Kidney (tissue), 13 donors: ENCODE measurements at regions not wholly inside any gene's neighbourhood (a gene's known extent, or its start where the extent isn't known, plus 50 kb on each side); places are given as distances from the start of the nearest gene placed in this dataset.

Experiments used
- DNase-seq, 5 donors: peaks; one replicate each; pipeline ENCODE4 v3.0.0-alpha.2; 2013 to 2020
- FAIRE-seq: peaks from 2 replicates; lab custom pipeline; 2012; peaks lifted over from hg19 to GRCh38; lab: Jason Lieb, UNC
- H3K27ac ChIP-seq, 2 donors: one replicate each; pipeline ENCODE4 v1.7.0; 2013; ENCODE audit warnings: low read depth in 2 of 2, low read length in 2 of 2, inconsistent platforms in 1 of 2
- H3K27me3 ChIP-seq: one replicate; pipeline ENCODE4 v1.7.1; 2013; ENCODE audit warnings: low read length, inconsistent platforms; ENCODE audit not compliant: control insufficient read depth, insufficient read depth
- H3K36me3 ChIP-seq, 3 donors: one replicate each; pipeline versions ENCODE4 v1.7.0 to v1.7.1; 2013; ENCODE audit warnings: low read length in 3 of 3, control low read depth in 1 of 3, inconsistent platforms in 1 of 3; ENCODE audit not compliant: insufficient read depth in 3 of 3, control insufficient read depth in 2 of 3
- H3K4me1 ChIP-seq, 3 donors: one replicate each; pipeline versions ENCODE4 v1.7.0 to v1.7.1; 2013; ENCODE audit warnings: low read length in 3 of 3, inconsistent platforms in 1 of 3, low read depth in 1 of 3; ENCODE audit not compliant: control insufficient read depth in 2 of 3, insufficient read depth in 2 of 3
- H3K4me3 ChIP-seq, 3 donors: one replicate each; pipeline versions ENCODE4 v1.7.0 to v1.8.1; 2013; ENCODE audit warnings: low read length in 3 of 3, control low read depth in 1 of 3, inconsistent platforms in 1 of 3
- H3K9ac ChIP-seq, 3 donors: one replicate each; pipeline versions ENCODE4 v1.7.0 to v1.7.1; 2013; ENCODE audit warnings: low read length in 3 of 3, control low read depth in 1 of 3, inconsistent platforms in 1 of 3
- H3K9me3 ChIP-seq, 3 donors: one replicate each; pipeline versions ENCODE4 v1.7.0 to v1.7.1; 2013; ENCODE audit warnings: low read length in 3 of 3, control low read depth in 1 of 3, inconsistent platforms in 1 of 3; ENCODE audit not compliant: control insufficient read depth in 2 of 3, insufficient read depth in 1 of 3
- CTCF ChIP-seq: IDR thresholded peaks from 3 replicates; pipeline ENCODE4 v1.5.1; 2012; ENCODE audit warnings: mild to moderate bottlenecking, moderate library complexity, borderline replicate concordance; ENCODE audit not compliant: insufficient read depth; ENCODE audit errors: extremely low read depth
- intact Hi-C: fragments of 100-400 bp; cut with DNase I; formaldehyde crosslinking; loops from one replicate; pipeline ENCODE4 v1.11.1; 2022
- donor health status: control.
- donor health status: control.
- donor health status: control.
- donor health status: control.
- donor health status: control.
- donor health status: DM: yes; HTN: yes; CAD: no.
- donor health status: Normal renal cell carcinoma (clear cell type).

GRCh38 chr12:92369636-92370035 lies 224.0 kb upstream of the BTG1 start:
- Histone ChIP-seq H3K27me3 (no peaks in the 10 kb centered on the region), H3K27ac (no peak overlapping the region), H3K9me3 (no peaks in the 10 kb centered on the region), H3K4me3 (no peak overlapping the region), H3K4me1 (no peaks in the 10 kb centered on the region), H3K36me3 (no peaks in the 10 kb centered on the region), H3K9ac (no peak overlapping the region)
- FAIRE-seq (no peak), DNase-seq (no peak)
- no peak for TF ChIP-seq CTCF
- intact Hi-C loops = no loop called here

- Histone ChIP-seq H3K36me3 (no peaks in the 10 kb centered on the region), H3K27me3 (no peaks in the 10 kb centered on the region), H3K27ac (no peak overlapping the region), H3K4me3 (no peak overlapping the region), H3K4me1 (no peaks in the 10 kb centered on the region), H3K9me3 (no peaks in the 10 kb centered on the region), H3K9ac (no peak overlapping the region)
- no peak for FAIRE-seq
- intact Hi-C loops = no loop called here
- no peak for DNase-seq
- no peak for TF ChIP-seq CTCF
These were observed 223.4 kb upstream of the BTG1 start for GRCh38 chr12:92369056-92369455.

GRCh38 chr12:92365836-92366235 lies 220.2 kb upstream of the BTG1 start:
- no peak overlapping the region for H3K9ac ChIP-seq
- intact Hi-C loops = no loop called here

More at GRCh38 chr12:92365836-92366235, 220.2 kb upstream of the BTG1 start:
- H3K27me3 ChIP-seq = no peaks in the 10 kb centered on the region
- TF ChIP-seq CTCF = no peak
- no peak overlapping the region for H3K27ac ChIP-seq
- no peaks in the 10 kb centered on the region for H3K36me3 ChIP-seq
- DNase-seq (no peak), FAIRE-seq (no peak)
- H3K4me1 ChIP-seq = peaks cover 0 to 3% (median 0%) of the 10 kb centered on the region in 3 donors
- H3K9me3 ChIP-seq = no peaks in the 10 kb centered on the region
- no peak overlapping the region for H3K4me3 ChIP-seq
